GM12878 (cell line): ENCODE measurements at regions not wholly inside any gene's neighbourhood (a gene's known extent, or its start where the extent isn't known, plus 50 kb on each side); places are given as distances from the start of the nearest gene placed in this dataset.

Experiments
- ATAC-seq: fragments of 200-7000 bp; cut with Tn5 transposase; 3 replicates; pipeline ENCODE4 v1.9.1; 2020; ENCODE audit warnings: mild to moderate bottlenecking, moderate library complexity
- BruUV-seq: library from RNA; stranded (reverse); fragments of 400-500 nt; replicated peaks from 2 replicates; lab custom pipeline; 2021; lab: Mats Ljungman, UMichigan
- CTCF ChIA-PET: fragments of 300-600 bp; sonication (Branson Sonifier 250); formaldehyde crosslinking; extraction: SDS; loops from one replicate; lab custom pipeline; 2021; ENCODE audit warnings: inconsistent platforms; lab: Yijun Ruan, JAX
- POLR2A ChIA-PET: fragments of 350-600 bp; formaldehyde crosslinking; extraction: SDS; loops from one replicate; lab custom pipeline; 2021; ENCODE audit warnings: inconsistent platforms; lab: Charles Lee
- RAD21 ChIA-PET: fragments of 300-600 bp; sonication (Branson Sonifier 250); formaldehyde crosslinking; loops from one replicate; lab custom pipeline; 2023; ENCODE audit warnings: antibody characterized with exemption; ENCODE audit not compliant: unreplicated experiment; lab: Charles Lee
- SMC1A ChIA-PET: fragments of 300-600 bp; sonication (Branson Sonifier 250); formaldehyde crosslinking; loops from one replicate; lab custom pipeline; 2023; ENCODE audit not compliant: unreplicated experiment, uncharacterized antibody; lab: Charles Lee
- DNase-seq: peaks from one replicate; pipeline ENCODE4 v3.0.0-alpha.2; 2011; ENCODE audit warnings: low read depth, low spot score
- FAIRE-seq: peaks from 3 replicates; lab custom pipeline; 2011; peaks lifted over from hg19 to GRCh38; lab: Jason Lieb, UNC
- H2AFZ ChIP-seq: 2 replicates; pipeline ENCODE4 v1.6.0; 2011; ENCODE audit warnings: low read depth, low read length, control low read depth; ENCODE audit not compliant: control insufficient read depth
- H3K27ac ChIP-seq: 2 replicates; pipeline ENCODE4 v1.5.1; 2011; ENCODE audit warnings: control low read depth; ENCODE audit not compliant: control insufficient read depth, insufficient read depth
- H3K27me3 ChIP-seq, 2 experiments: replicated peaks in 1 of 2; 2 replicates each; pipeline versions ENCODE4 v1.6.0 to v1.6.1; 2011; ENCODE audit warnings: low read length in 1 of 2; ENCODE audit not compliant: control insufficient read depth in 2 of 2, insufficient read depth in 2 of 2
- H3K36me3 ChIP-seq, 2 experiments: 2 replicates each; pipeline ENCODE4 v1.5.1; 2011; ENCODE audit warnings: low read length in 1 of 2; ENCODE audit not compliant: control insufficient read depth in 2 of 2, insufficient read depth in 2 of 2
- H3K4me1 ChIP-seq: 2 replicates; pipeline ENCODE4 v1.6.1; 2011; ENCODE audit warnings: mild to moderate bottlenecking, low read length, moderate library complexity, mixed read lengths; ENCODE audit not compliant: control insufficient read depth, insufficient read depth
- H3K4me2 ChIP-seq: 2 replicates; pipeline ENCODE4 v1.6.0; 2011; ENCODE audit warnings: control low read depth; ENCODE audit not compliant: control insufficient read depth, insufficient read depth
- H3K4me3 ChIP-seq: fragments of 200-600 bp; sonication (generic); 2 replicates; pipeline ENCODE4 v1.5.1; 2016
- H3K79me2 ChIP-seq: 2 replicates; pipeline ENCODE4 v1.6.0; 2011; ENCODE audit warnings: low read length; ENCODE audit not compliant: control insufficient read depth, insufficient read depth
- H3K9ac ChIP-seq: 2 replicates; pipeline ENCODE4 v1.8.0; 2011; ENCODE audit warnings: low read length, control low read depth, mixed read lengths; ENCODE audit not compliant: control insufficient read depth, insufficient read depth
- H3K9me3 ChIP-seq: replicated peaks from 3 replicates; pipeline ENCODE4 v1.5.1; 2011; ENCODE audit warnings: mild to moderate bottlenecking, low read length; ENCODE audit not compliant: control insufficient read depth, insufficient read depth
- H4K20me1 ChIP-seq: 2 replicates; pipeline ENCODE4 v1.6.0; 2011; ENCODE audit not compliant: control insufficient read depth, insufficient read depth
- BCL11A ChIP-seq: IDR thresholded peaks from 2 replicates; pipeline ENCODE4 v1.6.1; 2011; ENCODE audit warnings: low read depth, low read length
- CHD1 ChIP-seq: IDR thresholded peaks from 2 replicates; pipeline ENCODE4 v1.6.1; 2012; ENCODE audit warnings: low read depth, low read length, improper control_type of control experiment
- DPF2 ChIP-seq: fragments of 450-650 bp; IDR thresholded peaks from 2 replicates; pipeline ENCODE4 v1.6.1; 2017; ENCODE audit warnings: mild to moderate bottlenecking
- FOS ChIP-seq: IDR thresholded peaks from 3 replicates; pipeline ENCODE4 v1.6.1; 2011; ENCODE audit warnings: borderline replicate concordance; ENCODE audit not compliant: insufficient read length; ENCODE audit errors: extremely low read depth
- GABPA ChIP-seq: IDR thresholded peaks from 2 replicates; pipeline ENCODE4 v1.6.1; 2014; ENCODE audit warnings: antibody characterized with exemption, low read depth, mild to moderate bottlenecking, inconsistent platforms
- IRF4 ChIP-seq: IDR thresholded peaks from 2 replicates; pipeline ENCODE4 v1.6.1; 2011; ENCODE audit warnings: low read depth, low read length
- MTA3 ChIP-seq: IDR thresholded peaks from 2 replicates; pipeline ENCODE4 v1.6.1; 2012; ENCODE audit warnings: low read length, inconsistent platforms, borderline replicate concordance
- MXI1 ChIP-seq: fragments of 150-350 bp; IDR thresholded peaks from 2 replicates; pipeline ENCODE4 v1.6.1; 2011; ENCODE audit warnings: low read depth, mild to moderate bottlenecking, inconsistent platforms, low read length, improper control_type of control experiment
- SMARCA5 ChIP-seq: fragments of 450-650 bp; IDR thresholded peaks from 2 replicates; pipeline ENCODE4 v1.6.1; 2017; ENCODE audit warnings: mild to moderate bottlenecking
- STAT3 ChIP-seq: IDR thresholded peaks from 2 replicates; pipeline ENCODE4 v1.6.1; 2011; ENCODE audit warnings: low read depth, low read length, improper control_type of control experiment
- WRNIP1 ChIP-seq: IDR thresholded peaks from 2 replicates; pipeline ENCODE4 v1.6.1; 2011; ENCODE audit warnings: low read depth, low read length, improper control_type of control experiment, borderline replicate concordance
- ZSCAN29 ChIP-seq: fragments of 450-650 bp; IDR thresholded peaks from 2 replicates; pipeline ENCODE4 v1.6.1; 2017; ENCODE audit warnings: mild to moderate bottlenecking, moderate library complexity
- WGBS: methylation state at CpG from one replicate; pipeline ENCODE4 v1.1.6; 2016; ENCODE audit warnings: low lambda C conversion rate; ENCODE audit not compliant: insufficient replicate concordance, insufficient coverage; ENCODE audit errors: missing lambda C conversion rate; 5-methylcytosine and 5-hydroxymethylcytosine counted together
- in situ Hi-C: fragments of 300-500 bp; cut with MboI; formaldehyde crosslinking; loops from 9 replicates; pipeline ENCODE4 v1.14.3; 2018; ENCODE audit warnings: mixed read lengths
- intact Hi-C: fragments of 100-400 bp; cut with micrococcal nuclease; formaldehyde crosslinking; loops from one replicate; pipeline ENCODE4 v1.14.2; 2022; ENCODE audit not compliant: unreplicated experiment
- TF ChIP-seq, protein P1 (sequence below): IDR thresholded peaks from 2 replicates; pipeline ENCODE4 v1.6.1; 2011; ENCODE audit warnings: borderline replicate concordance, low read depth, mild to moderate bottlenecking, moderate library complexity, low read length; ENCODE audit not compliant: insufficient read depth, poor library complexity, severe bottlenecking
- TF ChIP-seq, protein P2 (sequence below): fragments of 450-650 bp; conservative IDR thresholded peaks from 2 replicates; pipeline ENCODE4 v1.6.1; 2017; ENCODE audit warnings: mild to moderate bottlenecking, moderate library complexity
- TF ChIP-seq, protein P3 (sequence below): fragments of 450-650 bp; IDR thresholded peaks from 2 replicates; pipeline ENCODE4 v1.6.1; 2016; ENCODE audit warnings: mild to moderate bottlenecking
- TF ChIP-seq, protein P4 (sequence below): fragments of 450-650 bp; IDR thresholded peaks from 2 replicates; pipeline ENCODE4 v1.6.1; 2017; ENCODE audit warnings: borderline replicate concordance
- TF ChIP-seq, protein P5 (sequence below): IDR thresholded peaks from 2 replicates; pipeline ENCODE4 v1.6.1; 2011; ENCODE audit warnings: low read depth, low read length, improper control_type of control experiment, borderline replicate concordance

DNA sequence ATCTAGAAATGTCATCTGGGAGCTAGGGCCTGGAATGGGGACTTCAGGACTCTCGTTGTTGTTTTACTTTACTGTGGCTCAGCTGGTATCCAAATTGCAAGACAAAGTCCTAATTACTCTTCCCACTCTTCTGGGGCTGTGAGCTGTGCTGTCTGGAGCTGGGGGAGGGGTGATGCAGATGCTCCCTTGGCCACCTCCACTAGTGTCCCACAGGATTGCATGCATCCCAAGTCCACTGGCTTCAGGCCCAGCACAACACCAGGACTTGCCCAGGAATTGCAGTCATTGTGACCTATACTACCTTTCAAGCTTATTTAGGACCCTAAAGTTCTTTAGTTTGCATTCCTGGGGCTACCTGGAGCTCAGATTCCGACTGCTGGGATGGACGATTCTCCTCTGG is 366.1 kb upstream of the FAM47C start:
- in situ Hi-C loops, result no loop called here
- ChIA-PET CTCF (no interaction called here), RAD21 (no interaction called here), POLR2A (no interaction called here), SMC1A (no interaction called here)
- no peak for DNase-seq
- 0% methylated on average over 3 of the region's 3 CpGs for WGBS
- no peak for FAIRE-seq
- no TSS peak for BruUV-seq
- no peak for ATAC-seq
- Histone ChIP-seq H3K79me2 (no peaks in the 10 kb centered on the region), H3K36me3 (no peaks in the 10 kb centered on the region), H4K20me1 (no peaks in the 10 kb centered on the region), H2AFZ (no peak overlapping the region), H3K27me3 (no peaks in the 10 kb centered on the region), H3K4me1 (no peaks in the 10 kb centered on the region), H3K4me3 (no peak overlapping the region), H3K27ac (no peak overlapping the region), H3K9me3 (no peaks in the 10 kb centered on the region), H3K9ac (no peak overlapping the region), H3K4me2 (no peak overlapping the region)
- intact Hi-C loops, result loop anchor here (10.0 kb wide), 1 partner anchor 63 kb away; no protein-coding TSS in a partner anchor
- TF ChIP-seq, protein P1, sequence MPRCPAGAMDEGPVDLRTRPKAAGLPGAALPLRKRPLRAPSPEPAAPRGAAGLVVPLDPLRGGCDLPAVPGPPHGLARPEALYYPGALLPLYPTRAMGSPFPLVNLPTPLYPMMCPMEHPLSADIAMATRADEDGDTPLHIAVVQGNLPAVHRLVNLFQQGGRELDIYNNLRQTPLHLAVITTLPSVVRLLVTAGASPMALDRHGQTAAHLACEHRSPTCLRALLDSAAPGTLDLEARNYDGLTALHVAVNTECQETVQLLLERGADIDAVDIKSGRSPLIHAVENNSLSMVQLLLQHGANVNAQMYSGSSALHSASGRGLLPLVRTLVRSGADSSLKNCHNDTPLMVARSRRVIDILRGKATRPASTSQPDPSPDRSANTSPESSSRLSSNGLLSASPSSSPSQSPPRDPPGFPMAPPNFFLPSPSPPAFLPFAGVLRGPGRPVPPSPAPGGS, result no peak
- no peak for TF ChIP-seq CHD1
- TF ChIP-seq, protein P2, sequence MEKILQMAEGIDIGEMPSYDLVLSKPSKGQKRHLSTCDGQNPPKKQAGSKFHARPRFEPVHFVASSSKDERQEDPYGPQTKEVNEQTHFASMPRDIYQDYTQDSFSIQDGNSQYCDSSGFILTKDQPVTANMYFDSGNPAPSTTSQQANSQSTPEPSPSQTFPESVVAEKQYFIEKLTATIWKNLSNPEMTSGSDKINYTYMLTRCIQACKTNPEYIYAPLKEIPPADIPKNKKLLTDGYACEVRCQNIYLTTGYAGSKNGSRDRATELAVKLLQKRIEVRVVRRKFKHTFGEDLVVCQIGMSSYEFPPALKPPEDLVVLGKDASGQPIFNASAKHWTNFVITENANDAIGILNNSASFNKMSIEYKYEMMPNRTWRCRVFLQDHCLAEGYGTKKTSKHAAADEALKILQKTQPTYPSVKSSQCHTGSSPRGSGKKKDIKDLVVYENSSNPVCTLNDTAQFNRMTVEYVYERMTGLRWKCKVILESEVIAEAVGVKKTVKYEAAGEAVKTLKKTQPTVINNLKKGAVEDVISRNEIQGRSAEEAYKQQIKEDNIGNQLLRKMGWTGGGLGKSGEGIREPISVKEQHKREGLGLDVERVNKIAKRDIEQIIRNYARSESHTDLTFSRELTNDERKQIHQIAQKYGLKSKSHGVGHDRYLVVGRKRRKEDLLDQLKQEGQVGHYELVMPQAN, result no peak
- TF ChIP-seq SMARCA5, result no peak
- TF ChIP-seq DPF2, result no peak
- no peak for TF ChIP-seq FOS
- no peak for TF ChIP-seq BCL11A
- TF ChIP-seq MTA3, result no peak
- TF ChIP-seq, protein P3, sequence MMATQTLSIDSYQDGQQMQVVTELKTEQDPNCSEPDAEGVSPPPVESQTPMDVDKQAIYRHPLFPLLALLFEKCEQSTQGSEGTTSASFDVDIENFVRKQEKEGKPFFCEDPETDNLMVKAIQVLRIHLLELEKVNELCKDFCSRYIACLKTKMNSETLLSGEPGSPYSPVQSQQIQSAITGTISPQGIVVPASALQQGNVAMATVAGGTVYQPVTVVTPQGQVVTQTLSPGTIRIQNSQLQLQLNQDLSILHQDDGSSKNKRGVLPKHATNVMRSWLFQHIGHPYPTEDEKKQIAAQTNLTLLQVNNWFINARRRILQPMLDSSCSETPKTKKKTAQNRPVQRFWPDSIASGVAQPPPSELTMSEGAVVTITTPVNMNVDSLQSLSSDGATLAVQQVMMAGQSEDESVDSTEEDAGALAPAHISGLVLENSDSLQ, result no peak
- no peak for TF ChIP-seq ZSCAN29
- TF ChIP-seq, protein P4, sequence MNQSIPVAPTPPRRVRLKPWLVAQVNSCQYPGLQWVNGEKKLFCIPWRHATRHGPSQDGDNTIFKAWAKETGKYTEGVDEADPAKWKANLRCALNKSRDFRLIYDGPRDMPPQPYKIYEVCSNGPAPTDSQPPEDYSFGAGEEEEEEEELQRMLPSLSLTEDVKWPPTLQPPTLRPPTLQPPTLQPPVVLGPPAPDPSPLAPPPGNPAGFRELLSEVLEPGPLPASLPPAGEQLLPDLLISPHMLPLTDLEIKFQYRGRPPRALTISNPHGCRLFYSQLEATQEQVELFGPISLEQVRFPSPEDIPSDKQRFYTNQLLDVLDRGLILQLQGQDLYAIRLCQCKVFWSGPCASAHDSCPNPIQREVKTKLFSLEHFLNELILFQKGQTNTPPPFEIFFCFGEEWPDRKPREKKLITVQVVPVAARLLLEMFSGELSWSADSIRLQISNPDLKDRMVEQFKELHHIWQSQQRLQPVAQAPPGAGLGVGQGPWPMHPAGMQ, result no peak
- TF ChIP-seq MXI1, result no peak
- TF ChIP-seq STAT3, result no peak
- TF ChIP-seq IRF4, result no peak
- no peak for TF ChIP-seq GABPA
- TF ChIP-seq WRNIP1, result no peak
- TF ChIP-seq, protein P5, sequence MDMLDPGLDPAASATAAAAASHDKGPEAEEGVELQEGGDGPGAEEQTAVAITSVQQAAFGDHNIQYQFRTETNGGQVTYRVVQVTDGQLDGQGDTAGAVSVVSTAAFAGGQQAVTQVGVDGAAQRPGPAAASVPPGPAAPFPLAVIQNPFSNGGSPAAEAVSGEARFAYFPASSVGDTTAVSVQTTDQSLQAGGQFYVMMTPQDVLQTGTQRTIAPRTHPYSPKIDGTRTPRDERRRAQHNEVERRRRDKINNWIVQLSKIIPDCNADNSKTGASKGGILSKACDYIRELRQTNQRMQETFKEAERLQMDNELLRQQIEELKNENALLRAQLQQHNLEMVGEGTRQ, result no peak
